GM12891 (cell line): ENCODE measurements at regions not wholly inside any gene's neighbourhood (a gene's known extent, or its start where the extent isn't known, plus 50 kb on each side); places are given as distances from the start of the nearest gene placed in this dataset.

Source experiments
- PAX5 ChIP-seq: IDR thresholded peaks from 2 replicates; pipeline ENCODE4 v1.6.1; 2011; ENCODE audit warnings: low read length, moderate library complexity, mild to moderate bottlenecking; ENCODE audit not compliant: insufficient read depth, severe bottlenecking
- POLR2A ChIP-seq: IDR thresholded peaks from 2 replicates; pipeline ENCODE4 v1.6.1; 2011; ENCODE audit warnings: low read depth, low read length, control low read depth
- POLR2AphosphoS5 ChIP-seq: IDR thresholded peaks from 2 replicates; pipeline ENCODE4 v1.6.1; 2011; ENCODE audit warnings: low read depth, low read length, control low read depth
- POU2F2 ChIP-seq: IDR thresholded peaks from 2 replicates; pipeline ENCODE4 v1.6.1; 2011; ENCODE audit warnings: low read depth, mild to moderate bottlenecking, control low read depth, low read length, moderate library complexity
- SPI1 ChIP-seq: IDR thresholded peaks from 2 replicates; pipeline ENCODE4 v1.6.1; 2011; ENCODE audit warnings: low read depth, low read length, control low read depth
- TAF1 ChIP-seq: IDR thresholded peaks from 2 replicates; pipeline ENCODE4 v1.6.1; 2011; ENCODE audit warnings: low read depth, low read length, control low read depth

DNA sequence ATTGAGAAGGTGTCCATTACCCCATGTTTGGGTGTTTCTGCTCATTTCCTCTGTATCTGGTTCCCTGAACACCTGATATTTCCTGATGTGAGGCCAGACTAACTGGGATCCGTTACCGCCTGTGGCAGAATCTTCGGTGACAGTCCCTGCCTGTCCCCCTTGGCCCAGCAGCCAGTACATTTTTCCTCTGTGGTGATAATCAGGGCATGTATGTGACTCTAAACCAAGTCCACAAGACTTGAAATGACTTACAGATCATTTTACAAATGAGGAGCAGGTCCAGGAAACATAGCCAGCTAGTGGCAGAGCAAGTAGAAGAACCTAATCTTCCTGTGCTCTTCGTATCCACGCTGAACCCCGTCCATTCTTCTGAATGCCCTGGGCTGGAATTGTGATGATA lies 143.5 kb upstream of the IPO9 start:
- TF ChIP-seq SPI1, result no peak
- TF ChIP-seq POLR2AphosphoS5, result no peak
- no peak for TF ChIP-seq POLR2A
- TF ChIP-seq TAF1, result no peak
- TF ChIP-seq PAX5, result no peak
- no peak for TF ChIP-seq POU2F2
